PC-3 (cell line): ENCODE measurements at regions not wholly inside any gene's neighbourhood (a gene's known extent, or its start where the extent isn't known, plus 50 kb on each side); places are given as distances from the start of the nearest gene placed in this dataset.

Experiments
- ATAC-seq: fragments of 200-7000 bp; cut with Tn5 transposase; 2 replicates; pipeline ENCODE4 v1.9.1; 2020; ENCODE audit warnings: mild to moderate bottlenecking, moderate library complexity
- BruUV-seq: library from RNA; stranded (reverse); fragments of 400-500 nt; replicated peaks from 2 replicates; lab custom pipeline; 2021; lab: Mats Ljungman, UMichigan
- CTCF ChIA-PET: fragments of 300-600 bp; sonication (Branson Sonifier 250); formaldehyde crosslinking; loops from one replicate; lab custom pipeline; 2022; ENCODE audit warnings: antibody characterized with exemption; lab: Charles Lee
- POLR2A ChIA-PET: fragments of 300-600 bp; sonication (Branson Sonifier 250); formaldehyde crosslinking; loops from one replicate; lab custom pipeline; 2022; ENCODE audit warnings: antibody characterized with exemption; ENCODE audit not compliant: unreplicated experiment; lab: Charles Lee
- DNase-seq: peaks from one replicate; pipeline ENCODE4 v3.0.0-alpha.2; 2015
- H2AFZ ChIP-seq: fragments of 300-600 bp; sonication (generic); 2 replicates; pipeline ENCODE4 v1.6.0; 2016; ENCODE audit warnings: antibody characterized with exemption, low read length
- H3F3A ChIP-seq: fragments of 300-600 bp; sonication (generic); one replicate; pipeline ENCODE4 v1.6.0; 2017; ENCODE audit warnings: antibody characterized with exemption, low read length, control low read depth, mild to moderate bottlenecking; ENCODE audit not compliant: unreplicated experiment
- H3K27ac ChIP-seq: fragments of 300-600 bp; sonication (generic); 2 replicates; pipeline ENCODE4 v1.5.1; 2016; ENCODE audit warnings: mild to moderate bottlenecking, low read length
- H3K27me3 ChIP-seq: fragments of 300-600 bp; sonication (generic); 2 replicates; pipeline ENCODE4 v1.6.1; 2016; ENCODE audit warnings: low read length, mixed read lengths
- H3K36me3 ChIP-seq: fragments of 300-600 bp; sonication (generic); 2 replicates; pipeline ENCODE4 v1.6.1; 2016; ENCODE audit warnings: low read depth, mixed run types, low read length, mixed read lengths
- H3K4me1 ChIP-seq: fragments of 300-600 bp; sonication (generic); 2 replicates; pipeline ENCODE4 v1.5.1; 2016; ENCODE audit warnings: low read length; ENCODE audit not compliant: insufficient read depth
- H3K4me2 ChIP-seq: fragments of 300-600 bp; sonication (generic); 2 replicates; pipeline ENCODE4 v1.6.0; 2016; ENCODE audit warnings: low read length
- H3K4me3 ChIP-seq: fragments of 300-600 bp; sonication (generic); 2 replicates; pipeline ENCODE4 v1.5.1; 2016; ENCODE audit warnings: mild to moderate bottlenecking, low read length, mixed read lengths
- H3K79me2 ChIP-seq: fragments of 300-600 bp; sonication (generic); 2 replicates; pipeline ENCODE4 v1.6.1; 2017; ENCODE audit warnings: low read length, mixed read lengths
- H3K9ac ChIP-seq: fragments of 300-600 bp; sonication (generic); 2 replicates; pipeline ENCODE4 v1.6.0; 2016; ENCODE audit warnings: mild to moderate bottlenecking, low read length
- H3K9me2 ChIP-seq: fragments of 300-600 bp; sonication (generic); replicated peaks from 2 replicates; pipeline ENCODE4 v1.6.1; 2016; ENCODE audit warnings: mixed run types, low read length, mixed read lengths
- H3K9me3 ChIP-seq: fragments of 300-600 bp; sonication (generic); 2 replicates; pipeline ENCODE4 v1.6.1; 2016; ENCODE audit warnings: low read length, mixed read lengths
- H4K20me1 ChIP-seq: fragments of 300-600 bp; sonication (generic); 2 replicates; pipeline ENCODE4 v1.6.1; 2016; ENCODE audit warnings: low read length, mixed read lengths
- EZH2 ChIP-seq: fragments of 300-600 bp; sonication (generic); IDR thresholded peaks from one replicate; pipeline ENCODE4 v1.6.1; 2017; ENCODE audit warnings: antibody characterized with exemption, mild to moderate bottlenecking, low read length; ENCODE audit not compliant: unreplicated experiment
- EZH2phosphoT487 ChIP-seq: fragments of 300-600 bp; sonication (generic); IDR thresholded peaks from 2 replicates; pipeline ENCODE4 v1.6.1; 2018; ENCODE audit warnings: mild to moderate bottlenecking, antibody characterized with exemption, low read length, borderline replicate concordance
- intact Hi-C: fragments of 100-400 bp; cut with micrococcal nuclease; formaldehyde crosslinking; loops from 2 replicates; pipeline ENCODE4 v1.9.0; 2023
- TF ChIP-seq, protein P1 (sequence below): fragments of 300-600 bp; sonication (generic); conservative IDR thresholded peaks from 2 replicates; pipeline ENCODE4 v1.5.1; 2017; ENCODE audit warnings: antibody characterized with exemption, low read depth, mild to moderate bottlenecking, low read length

DNA sequence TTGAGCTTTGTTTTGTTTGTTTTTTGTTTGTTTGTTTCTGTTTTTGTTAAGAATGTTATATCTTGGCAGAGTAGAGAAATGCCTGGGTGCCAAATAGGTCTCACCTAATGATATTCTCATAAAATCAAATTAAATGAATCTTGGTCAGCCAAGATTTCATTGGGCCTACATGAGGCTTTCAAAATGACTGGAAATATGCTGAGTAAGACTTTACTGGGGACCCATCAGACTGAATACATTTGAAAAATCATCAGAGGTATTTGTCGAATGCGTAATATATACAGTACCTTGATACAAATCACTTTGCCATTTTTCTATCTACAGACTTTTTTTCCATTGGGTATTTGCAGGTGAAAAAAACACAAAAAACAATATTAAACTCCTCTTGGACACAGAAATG, 480.8 kb downstream of the CDH2 start:
- H3K27me3 ChIP-seq = no peaks in the 10 kb centered on the region
- POLR2A ChIA-PET = no interaction called here
- BruUV-seq = no TSS peak
- H3K4me2 ChIP-seq = no peak overlapping the region
- intact Hi-C loops = no loop called here
- H3K4me3 ChIP-seq = no peak overlapping the region
- H3K9me2 ChIP-seq = no peaks in the 10 kb centered on the region
- H3K4me1 ChIP-seq = no peaks in the 10 kb centered on the region
- H3K27ac ChIP-seq = no peak overlapping the region
- TF ChIP-seq EZH2 = no peak
- TF ChIP-seq EZH2phosphoT487 = no peak
- TF ChIP-seq, protein P1, sequence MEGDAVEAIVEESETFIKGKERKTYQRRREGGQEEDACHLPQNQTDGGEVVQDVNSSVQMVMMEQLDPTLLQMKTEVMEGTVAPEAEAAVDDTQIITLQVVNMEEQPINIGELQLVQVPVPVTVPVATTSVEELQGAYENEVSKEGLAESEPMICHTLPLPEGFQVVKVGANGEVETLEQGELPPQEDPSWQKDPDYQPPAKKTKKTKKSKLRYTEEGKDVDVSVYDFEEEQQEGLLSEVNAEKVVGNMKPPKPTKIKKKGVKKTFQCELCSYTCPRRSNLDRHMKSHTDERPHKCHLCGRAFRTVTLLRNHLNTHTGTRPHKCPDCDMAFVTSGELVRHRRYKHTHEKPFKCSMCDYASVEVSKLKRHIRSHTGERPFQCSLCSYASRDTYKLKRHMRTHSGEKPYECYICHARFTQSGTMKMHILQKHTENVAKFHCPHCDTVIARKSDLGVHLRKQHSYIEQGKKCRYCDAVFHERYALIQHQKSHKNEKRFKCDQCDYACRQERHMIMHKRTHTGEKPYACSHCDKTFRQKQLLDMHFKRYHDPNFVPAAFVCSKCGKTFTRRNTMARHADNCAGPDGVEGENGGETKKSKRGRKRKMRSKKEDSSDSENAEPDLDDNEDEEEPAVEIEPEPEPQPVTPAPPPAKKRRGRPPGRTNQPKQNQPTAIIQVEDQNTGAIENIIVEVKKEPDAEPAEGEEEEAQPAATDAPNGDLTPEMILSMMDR = no peak
- H2AFZ ChIP-seq = no peak overlapping the region
- no peaks in the 10 kb centered on the region for H3K79me2 ChIP-seq
- DNase-seq (no peak), ATAC-seq (no peak)
- no peak overlapping the region for H3K9ac ChIP-seq
- no peaks in the 10 kb centered on the region for H3K9me3 ChIP-seq
- H3K36me3 ChIP-seq = no peaks in the 10 kb centered on the region
- no peaks in the 10 kb centered on the region for H3F3A ChIP-seq
- H4K20me1 ChIP-seq = no peaks in the 10 kb centered on the region
- CTCF ChIA-PET = no interaction called here

DNA sequence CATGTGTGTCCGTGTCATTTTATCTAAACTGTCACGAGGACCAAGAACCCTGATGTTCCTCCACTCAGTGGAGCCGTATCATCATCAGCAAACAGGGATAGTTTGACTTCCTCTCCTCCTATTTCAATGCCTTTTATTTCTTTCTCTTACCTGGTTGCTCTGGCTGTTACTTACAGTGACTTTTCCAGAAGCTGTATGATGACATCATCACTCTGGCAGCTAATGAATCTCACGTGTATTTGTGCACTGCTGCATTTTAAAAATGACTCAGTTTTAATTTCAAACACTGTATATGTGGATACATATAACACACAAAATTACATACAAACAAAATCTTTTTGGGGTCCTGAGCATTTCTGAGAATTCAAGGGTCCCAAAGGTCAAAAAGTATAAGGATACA, 481.4 kb downstream of the CDH2 start:
- intact Hi-C loops = no loop called here
- Histone ChIP-seq H2AFZ (0 out of 2 replicates have a peak overlapping the region, but pooled peaks have one; percentile 38), H3K9me3 (no peaks in the 10 kb centered on the region), H3K4me3 (no peak overlapping the region), H3K9me2 (no peaks in the 10 kb centered on the region), H3K4me1 (no peaks in the 10 kb centered on the region), H3K27me3 (no peaks in the 10 kb centered on the region), H3K36me3 (no peaks in the 10 kb centered on the region), H3F3A (no peaks in the 10 kb centered on the region), H3K27ac (no peak overlapping the region), H3K79me2 (no peaks in the 10 kb centered on the region), H3K4me2 (no peak overlapping the region), H3K9ac (no peak overlapping the region), H4K20me1 (no peaks in the 10 kb centered on the region)
- CTCF ChIA-PET = interaction anchor here (0.6 kb wide), 1 partner anchor 226 kb away, joined by 3 read pairs; no protein-coding TSS in a partner anchor
- BruUV-seq = no TSS peak
- DNase-seq (peak; percentile 41), ATAC-seq (peak; percentile 22; the same call in 1 of the 2 replicates)
- POLR2A ChIA-PET = no interaction called here
- TF ChIP-seq EZH2phosphoT487 = no peak
- TF ChIP-seq, protein P1 = no peak
- no peak for TF ChIP-seq EZH2

- no peaks in the 10 kb centered on the region for H4K20me1 ChIP-seq
- H3K4me1 ChIP-seq = no peaks in the 10 kb centered on the region
- no peak overlapping the region for H3K27ac ChIP-seq
- H3K4me3 ChIP-seq = no peak overlapping the region
- no peaks in the 10 kb centered on the region for H3F3A ChIP-seq
- BruUV-seq = no TSS peak
- no peaks in the 10 kb centered on the region for H3K79me2 ChIP-seq
- H3K36me3 ChIP-seq = no peaks in the 10 kb centered on the region
- no peaks in the 10 kb centered on the region for H3K27me3 ChIP-seq
- ATAC-seq (no peak), DNase-seq (no peak)
- CTCF ChIA-PET = interaction anchor here (0.6 kb wide), 1 partner anchor 227 kb away, joined by 3 read pairs; no protein-coding TSS in a partner anchor
- 0 out of 2 replicates have a peak overlapping the region, but pooled peaks have one; percentile 38 for H2AFZ ChIP-seq
- H3K4me2 ChIP-seq = no peak overlapping the region
- intact Hi-C loops = no loop called here
- H3K9me3 ChIP-seq = no peaks in the 10 kb centered on the region
- TF ChIP-seq, protein P1 = no peak
- TF ChIP-seq EZH2phosphoT487 (no peak), EZH2 (no peak)
- POLR2A ChIA-PET = no interaction called here
- no peaks in the 10 kb centered on the region for H3K9me2 ChIP-seq
- no peak overlapping the region for H3K9ac ChIP-seq
Observed at GRCh38 chr18:27695052-27695451, 481.9 kb downstream of the CDH2 start.
